IMR-90 (cell line): ENCODE measurements at regions not wholly inside any gene's neighbourhood (a gene's known extent, or its start where the extent isn't known, plus 50 kb on each side); places are given as distances from the start of the nearest gene placed in this dataset.

ENCODE experiments used
- ATAC-seq: fragments of 200-7000 bp; cut with Tn5 transposase; 2 replicates; pipeline ENCODE4 v1.9.1; 2020; ENCODE audit warnings: low read depth, mild to moderate bottlenecking, moderate library complexity
- BruUV-seq: library from RNA; stranded (reverse); fragments of 400-500 nt; replicated peaks from 2 replicates; lab custom pipeline; 2021; lab: Mats Ljungman, UMichigan
- CTCF ChIA-PET: fragments of 300-600 bp; formaldehyde crosslinking; extraction: SDS; loops from one replicate; lab custom pipeline; 2021; ENCODE audit warnings: antibody characterized with exemption; lab: Yijun Ruan, JAX
- POLR2A ChIA-PET: fragments of 300-600 bp; sonication (Branson Sonifier 250); formaldehyde crosslinking; loops from one replicate; lab custom pipeline; 2022; ENCODE audit warnings: antibody characterized with exemption; ENCODE audit not compliant: unreplicated experiment; lab: Charles Lee
- DNase-seq: peaks from one replicate; pipeline ENCODE4 v3.0.0; 2013
- H2AFZ ChIP-seq: replicated peaks from 2 replicates; pipeline ENCODE3; 2013; ENCODE audit warnings: low read length, mild to moderate bottlenecking; ENCODE audit not compliant: poor library complexity
- H2AK5ac ChIP-seq: 2 replicates; pipeline ENCODE4 v1.6.1; 2013; ENCODE audit warnings: low read depth, low read length, inconsistent platforms
- H2AK9ac ChIP-seq: replicated peaks from 2 replicates; pipeline ENCODE3; 2013; ENCODE audit warnings: mild to moderate bottlenecking, low read depth, low read length, moderate library complexity; ENCODE audit not compliant: poor library complexity
- H2BK120ac ChIP-seq: 2 replicates; pipeline ENCODE4 v1.6.1; 2013; ENCODE audit warnings: low read depth, low read length, inconsistent platforms
- H2BK15ac ChIP-seq: 3 replicates; pipeline ENCODE4 v1.6.1; 2013; ENCODE audit warnings: low read depth, low read length, inconsistent platforms
- H2BK20ac ChIP-seq: 2 replicates; pipeline ENCODE4 v1.6.1; 2013; ENCODE audit warnings: low read depth, mild to moderate bottlenecking, inconsistent platforms, low read length, moderate library complexity
- H2BK5ac ChIP-seq: 2 replicates; pipeline ENCODE4 v1.6.1; 2013; ENCODE audit warnings: mild to moderate bottlenecking, low read depth, low read length, inconsistent platforms; ENCODE audit not compliant: poor library complexity, severe bottlenecking
- H3K14ac ChIP-seq: replicated peaks from 2 replicates; pipeline ENCODE4 v1.6.1; 2013; ENCODE audit warnings: low read depth, low read length, inconsistent platforms
- H3K18ac ChIP-seq: 2 replicates; pipeline ENCODE4 v1.6.1; 2013; ENCODE audit warnings: low read depth, low read length, control low read depth
- H3K23ac ChIP-seq: 2 replicates; pipeline ENCODE4 v1.6.1; 2013; ENCODE audit warnings: low read depth, low read length, inconsistent platforms
- H3K27ac ChIP-seq: 2 replicates; pipeline ENCODE4 v1.5.1; 2013; ENCODE audit warnings: mild to moderate bottlenecking, control low read depth, low read length; ENCODE audit not compliant: insufficient read depth
- H3K27me3 ChIP-seq: 2 replicates; pipeline ENCODE4 v1.6.1; 2013; ENCODE audit warnings: low read length; ENCODE audit not compliant: control insufficient read depth, insufficient read depth
- H3K36me3 ChIP-seq: 2 replicates; pipeline ENCODE4 v1.6.1; 2013; ENCODE audit warnings: low read length, mixed read lengths; ENCODE audit not compliant: control insufficient read depth, insufficient read depth
- H3K4ac ChIP-seq: 2 replicates; pipeline ENCODE4 v1.6.1; 2013; ENCODE audit warnings: low read depth, low read length, inconsistent platforms
- H3K4me1 ChIP-seq: 2 replicates; pipeline ENCODE4 v1.6.1; 2013; ENCODE audit warnings: low read length, mixed read lengths; ENCODE audit not compliant: control insufficient read depth, insufficient read depth
- H3K4me2 ChIP-seq: 2 replicates; pipeline ENCODE4 v1.6.1; 2013; ENCODE audit warnings: low read depth, mild to moderate bottlenecking, control low read depth, low read length, moderate library complexity
- H3K4me3 ChIP-seq: 2 replicates; pipeline ENCODE4 v1.5.1; 2013; ENCODE audit warnings: low read depth, mild to moderate bottlenecking, control low read depth, low read length, moderate library complexity; ENCODE audit not compliant: insufficient read depth
- H3K56ac ChIP-seq: 2 replicates; pipeline ENCODE4 v1.6.1; 2013; ENCODE audit warnings: low read length, inconsistent platforms; ENCODE audit not compliant: insufficient read depth; ENCODE audit errors: extremely low read depth
- H3K79me1 ChIP-seq, 2 experiments: 2 replicates each; pipeline ENCODE4 v1.6.1; 2013; ENCODE audit warnings: low read length in 2 of 2, inconsistent platforms in 1 of 2, low read depth in 1 of 2
- H3K9ac ChIP-seq: 2 replicates; pipeline ENCODE4 v1.6.1; 2013; ENCODE audit warnings: low read depth, low read length, control low read depth
- H3K9me1 ChIP-seq: 2 replicates; pipeline ENCODE4 v1.6.1; 2013; ENCODE audit warnings: low read length, inconsistent platforms; ENCODE audit not compliant: insufficient read depth
- H3K9me3 ChIP-seq: 2 replicates; pipeline ENCODE4 v1.6.1; 2013; ENCODE audit warnings: low read length; ENCODE audit not compliant: control insufficient read depth, insufficient read depth
- H4K20me1 ChIP-seq: 2 replicates; pipeline ENCODE4 v1.6.1; 2013; ENCODE audit warnings: low read length, inconsistent platforms; ENCODE audit not compliant: insufficient read depth
- H4K5ac ChIP-seq: 2 replicates; pipeline ENCODE4 v1.6.1; 2013; ENCODE audit warnings: mild to moderate bottlenecking, low read depth, low read length, control low read depth
- H4K8ac ChIP-seq, 2 experiments: 2 replicates each; pipeline ENCODE4 v1.6.1; 2013; ENCODE audit warnings: low read depth in 2 of 2, low read length in 2 of 2, control low read depth in 1 of 2, inconsistent platforms in 1 of 2
- H4K91ac ChIP-seq: 2 replicates; pipeline ENCODE4 v1.6.1; 2013; ENCODE audit warnings: low read depth, low read length, inconsistent platforms; ENCODE audit not compliant: insufficient read depth
- FOS ChIP-seq: fragments of 150-350 bp; IDR thresholded peaks from 2 replicates; pipeline ENCODE4 v1.6.1; 2016; ENCODE audit warnings: low read depth, low read length
- MAFK ChIP-seq: IDR thresholded peaks from 2 replicates; pipeline ENCODE4 v1.6.1; 2012; ENCODE audit warnings: low read depth, low read length, improper control_type of control experiment
- WGBS, 2 experiments: methylation state at CpG; one replicate each; pipeline versions ENCODE4 v1.1.5 to v1.1.7; 2013; ENCODE audit warnings: missing lambda C conversion rate in 2 of 2; ENCODE audit not compliant: insufficient read length in 1 of 2; ENCODE audit errors: extremely low coverage in 2 of 2; 5-methylcytosine and 5-hydroxymethylcytosine counted together
- dilution Hi-C: fragments of 300-500 bp; cut with HindIII; formaldehyde crosslinking; loops from one replicate; pipeline ENCODE4 v1.14.3; 2018; ENCODE audit warnings: low sequenced_read_pairs; ENCODE audit not compliant: unreplicated experiment
- in situ Hi-C: fragments of 300-500 bp; cut with MboI; formaldehyde crosslinking; loops from 3 replicates; pipeline ENCODE4 v1.14.3; 2019; ENCODE audit warnings: low sequenced_read_pairs, inconsistent platforms, mixed read lengths
- intact Hi-C: fragments of 100-400 bp; cut with micrococcal nuclease; formaldehyde crosslinking; loops from 2 replicates; pipeline ENCODE4 v1.10.0; 2022

DNA sequence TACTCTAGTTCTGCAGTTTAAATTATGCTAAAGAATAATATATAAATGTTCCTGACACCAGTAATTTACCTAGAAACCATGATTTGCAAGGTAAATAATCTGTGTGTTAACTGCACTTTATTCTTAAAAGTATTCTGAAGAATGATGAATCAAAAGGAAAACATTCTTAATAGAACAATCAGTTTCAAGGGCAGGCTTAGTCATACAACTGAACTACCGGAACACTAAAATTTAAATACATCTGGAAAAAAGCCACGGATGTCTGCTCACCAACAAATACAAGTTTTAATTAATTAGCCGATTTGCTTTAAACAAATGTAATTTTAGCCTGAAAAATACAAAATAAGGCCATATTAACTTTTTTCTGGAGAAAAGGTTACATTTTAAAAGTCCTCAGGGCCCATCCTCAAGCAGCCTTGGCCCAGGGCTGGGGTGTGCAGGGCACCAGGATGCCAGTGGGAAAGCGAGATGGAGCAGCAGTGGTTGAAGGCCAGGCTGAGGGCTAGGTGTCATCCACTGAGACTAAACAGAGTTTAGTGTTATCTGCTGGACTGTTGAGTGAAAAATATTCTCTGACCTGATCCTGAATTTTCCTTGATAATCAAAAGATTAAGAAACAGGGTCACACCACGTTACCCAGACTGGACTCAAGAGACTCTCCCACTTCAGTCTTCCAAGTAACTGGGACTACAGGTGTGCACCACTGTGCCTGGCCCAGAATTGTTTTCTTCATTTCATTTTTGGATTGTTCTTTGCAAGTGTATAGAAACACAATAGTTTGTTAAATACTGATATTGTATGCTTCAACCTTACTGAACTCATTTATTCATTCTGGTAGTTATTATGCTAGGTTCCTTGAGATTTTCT is 88.2 kb upstream of the DST start:
- Histone ChIP-seq H3K4me2 (peak overlapping the region; percentile 16; the same call in 1 of the 2 replicates), H2BK20ac (peak overlapping the region; percentile 94), H3K27me3 (no peaks in the 10 kb centered on the region), H2BK5ac (peak overlapping the region; percentile 97), H3K9ac (peak overlapping the region; percentile 28; the same call in 1 of the 2 replicates), H3K79me1 (peaks cover 24 to 60% of the 10 kb centered on the region in 2 experiments), H3K27ac (peak overlapping the region; percentile 96), H3K4me1 (peaks cover 17% of the 10 kb centered on the region), H3K23ac (peak overlapping the region; percentile 90), H4K8ac (peak overlapping the region; percentile 84 to 92), H4K91ac (peak overlapping the region; percentile 97), H4K5ac (peak overlapping the region; percentile 68), H2AFZ (peak overlapping the region; percentile 12), H2BK15ac (peak overlapping the region; percentile 97), H2AK5ac (peak overlapping the region; percentile 96), H3K56ac (peak overlapping the region; percentile 83), H3K9me3 (no peaks in the 10 kb centered on the region), H3K18ac (peak overlapping the region; percentile 76; the same call in 1 of the 2 replicates), H3K36me3 (no peaks in the 10 kb centered on the region; the same call in 1 of the 2 replicates), H4K20me1 (peaks cover 7% of the 10 kb centered on the region), H2AK9ac (peak overlapping the region; percentile 82), H3K9me1 (peaks cover 17% of the 10 kb centered on the region), H3K4me3 (no peak overlapping the region), H3K14ac (peak overlapping the region; percentile 42), H2BK120ac (peak overlapping the region; percentile 94), H3K4ac (peak overlapping the region; percentile 87)
- peak; percentile 53 for ATAC-seq
- dilution Hi-C loops (no loop called here), in situ Hi-C loops (no loop called here), intact Hi-C loops (no loop called here)
- TF ChIP-seq MAFK (no peak), FOS (0 out of 2 replicates have a peak, but pooled peaks have one; percentile 49)
- no TSS peak for BruUV-seq
- WGBS, 2 experiments, result no CpG with 5 or more reads among the region's 5 CpGs
- POLR2A ChIA-PET, result no interaction called here
- DNase-seq, result peak; percentile 82
- CTCF ChIA-PET, result interaction anchor here (1.3 kb wide), 1 partner anchor 120 kb away, joined by 4 read pairs; no protein-coding TSS in a partner anchor
